K562 (cell line): ENCODE measurements at regions not wholly inside any gene's neighbourhood (a gene's known extent, or its start where the extent isn't known, plus 50 kb on each side); places are given as distances from the start of the nearest gene placed in this dataset.

Experiments
- ATAC-seq: fragments of 200-7000 bp; cut with Tn5 transposase; 3 replicates; pipeline ENCODE4 v1.9.1; 2020; ENCODE audit warnings: moderate library complexity
- BruUV-seq: library from RNA; stranded (reverse); fragments of 400-500 nt; replicated peaks from 2 replicates; lab custom pipeline; 2021; lab: Mats Ljungman, UMichigan
- CTCF ChIA-PET: fragments of 300-600 bp; formaldehyde crosslinking; extraction: SDS; loops from one replicate; lab custom pipeline; 2021; ENCODE audit warnings: low intra/inter-chr PET ratio; lab: Yijun Ruan, JAX
- POLR2A ChIA-PET: fragments of 300-600, 350-650 bp; sonication (Branson Sonifier 250); formaldehyde crosslinking; extraction: SDS; loops from one replicate; lab custom pipeline; 2021; ENCODE audit warnings: antibody characterized with exemption, inconsistent platforms; lab: Yijun Ruan, JAX
- DNase-seq, 4 experiments: peaks; one replicate each; pipeline versions ENCODE4 v3.0.0 to v3.0.0-alpha.2; 2011 to 2018; ENCODE audit warnings: low spot score in 3 of 4, mixed read lengths in 3 of 4; ENCODE audit errors: extremely low read depth in 1 of 4
- FAIRE-seq: peaks from 2 replicates; lab custom pipeline; 2011; peaks lifted over from hg19 to GRCh38; lab: Jason Lieb, UNC
- H2AFZ ChIP-seq: 2 replicates; pipeline ENCODE4 v1.6.0; 2011; ENCODE audit warnings: low read depth, low read length, control low read depth, inconsistent platforms
- H3K27ac ChIP-seq: fragments of 200-600 bp; 3 replicates; pipeline ENCODE4 v1.8.0; 2011; ENCODE audit warnings: low read depth, mild to moderate bottlenecking, control low read depth, inconsistent platforms, low read length, moderate library complexity, mixed read lengths; ENCODE audit errors: extremely low read depth
- H3K27me3 ChIP-seq, 2 experiments: fragments of 300-600 bp in 1 of 2; 2 replicates in 1 of 2; 3 replicates in 1 of 2; pipeline versions ENCODE4 v1.6.0 to v1.8.0; 2011; ENCODE audit warnings: inconsistent platforms in 2 of 2, low read length in 2 of 2, mild to moderate bottlenecking in 1 of 2, mixed read lengths in 1 of 2, moderate library complexity in 1 of 2; ENCODE audit not compliant: control insufficient read depth in 2 of 2, insufficient read depth in 2 of 2
- H3K36me3 ChIP-seq: fragments of 300-600 bp; 3 replicates; pipeline ENCODE4 v1.8.0; 2011; ENCODE audit warnings: mild to moderate bottlenecking, low read length, inconsistent platforms; ENCODE audit not compliant: control insufficient read depth, insufficient read depth
- H3K4me1 ChIP-seq, 2 experiments: fragments of 200-600 bp in 1 of 2; replicated peaks in 1 of 2; 2 replicates in 1 of 2; 3 replicates in 1 of 2; pipeline versions ENCODE4 v1.5.1 to v1.8.0; 2011; ENCODE audit warnings: inconsistent platforms in 2 of 2, low read length in 2 of 2, mild to moderate bottlenecking in 1 of 2, mixed read lengths in 1 of 2, moderate library complexity in 1 of 2; ENCODE audit not compliant: control insufficient read depth in 2 of 2, insufficient read depth in 2 of 2
- H3K4me2 ChIP-seq: 2 replicates; pipeline ENCODE4 v1.6.1; 2011; ENCODE audit warnings: low read length, control low read depth, inconsistent platforms, mixed read lengths; ENCODE audit not compliant: insufficient read depth
- H3K4me3 ChIP-seq: fragments of 200-600 bp; sonication (generic), shearing (Covaris generic); 2 replicates; pipeline ENCODE4 v1.5.1; 2016; ENCODE audit warnings: control low read depth, inconsistent platforms
- H3K79me2 ChIP-seq: fragments of 200-600 bp; 3 replicates; pipeline ENCODE4 v1.8.0; 2011; ENCODE audit warnings: low read length, inconsistent platforms; ENCODE audit not compliant: control insufficient read depth, insufficient read depth
- H3K9ac ChIP-seq, 2 experiments: 2 replicates each; pipeline versions ENCODE4 v1.6.0 to v1.6.1; 2011; ENCODE audit warnings: low read depth in 2 of 2, low read length in 2 of 2, control low read depth in 1 of 2, inconsistent platforms in 1 of 2, mild to moderate bottlenecking in 1 of 2, mixed read lengths in 1 of 2; ENCODE audit not compliant: insufficient read depth in 1 of 2
- H3K9me1 ChIP-seq: one replicate; pipeline ENCODE4 v1.6.0; 2011; ENCODE audit warnings: inconsistent platforms, mild to moderate bottlenecking, low read length, moderate library complexity; ENCODE audit not compliant: control insufficient read depth, insufficient read depth
- H3K9me3 ChIP-seq: replicated peaks from 2 replicates; pipeline ENCODE4 v1.5.1; 2011; ENCODE audit warnings: low read depth, low read length, inconsistent platforms; ENCODE audit not compliant: control insufficient read depth, insufficient read depth
- H4K20me1 ChIP-seq: replicated peaks from 2 replicates; pipeline ENCODE4 v1.6.1; 2011; ENCODE audit warnings: low read length, inconsistent platforms, mixed read lengths; ENCODE audit not compliant: control insufficient read depth, insufficient read depth
- ATF1 ChIP-seq, 2 experiments: fragments of 450-650 bp in 1 of 2; IDR thresholded peaks; 2 replicates each; pipeline ENCODE4 v1.6.1; 2016; ENCODE audit warnings: missing compliant biosample characterization in 1 of 2, missing genetic modification characterization in 1 of 2
- BACH1 ChIP-seq: fragments of 200-800 bp; sonication (Bioruptor generic); IDR thresholded peaks from 2 replicates; pipeline ENCODE4 v1.6.1; 2016; ENCODE audit warnings: missing genetic modification characterization, missing compliant biosample characterization
- BRCA1 ChIP-seq, 2 experiments: fragments of 450-650 bp in 1 of 2; sonication (generic) in 1 of 2; formaldehyde crosslinking in 1 of 2; IDR thresholded peaks; 2 replicates each; pipeline versions ENCODE4 v1.5.0 to v1.6.1; 2017 to 2020; ENCODE audit warnings: mild to moderate bottlenecking in 1 of 2, missing genetic modification reagents in 1 of 2
- CHD4 ChIP-seq: fragments of 200-600 bp; sonication (generic); IDR thresholded peaks from 3 replicates; pipeline ENCODE4 v1.6.1; 2012; ENCODE audit warnings: low read depth, mild to moderate bottlenecking, mixed read lengths, low read length, inconsistent platforms; ENCODE audit not compliant: insufficient read depth, insufficient replicate concordance, poor library complexity, severe bottlenecking
- CTBP1 ChIP-seq: fragments of 450-650 bp; IDR thresholded peaks from 2 replicates; pipeline ENCODE4 v1.6.1; 2016; ENCODE audit warnings: borderline replicate concordance
- EP300 ChIP-seq: IDR thresholded peaks from 2 replicates; pipeline ENCODE4 v1.6.1; 2012; ENCODE audit warnings: low read length, improper control_type of control experiment
- FOXJ2 ChIP-seq: fragments of 200-800 bp; sonication (Bioruptor generic); IDR thresholded peaks from 2 replicates; pipeline ENCODE4 v1.6.1; 2016; ENCODE audit warnings: missing genetic modification characterization, missing compliant biosample characterization
- KAT7 ChIP-seq: sonication (generic); formaldehyde crosslinking; IDR thresholded peaks from 2 replicates; pipeline ENCODE4 v1.8.0; 2022; ENCODE audit warnings: missing genetic modification reagents, mild to moderate bottlenecking, borderline replicate concordance
- KLF16 ChIP-seq: IDR thresholded peaks from 2 replicates; pipeline ENCODE4 v1.6.1; 2016; ENCODE audit warnings: antibody characterized with exemption
- MED1 ChIP-seq: sonication (generic); formaldehyde crosslinking; IDR thresholded peaks from 2 replicates; pipeline ENCODE4 v1.8.1; 2023; ENCODE audit warnings: missing genetic modification reagents, borderline replicate concordance
- SIRT6 ChIP-seq: IDR thresholded peaks from one replicate; pipeline ENCODE4 v1.6.1; 2012; ENCODE audit warnings: low read depth, mild to moderate bottlenecking, control low read depth, inconsistent platforms, low read length, moderate library complexity
- TAF9B ChIP-seq: fragments of 450-650 bp; IDR thresholded peaks from 2 replicates; pipeline ENCODE4 v1.6.1; 2018; ENCODE audit warnings: mild to moderate bottlenecking; ENCODE audit not compliant: partially characterized antibody
- TSC22D4 ChIP-seq: fragments of 450-650 bp; IDR thresholded peaks from 2 replicates; pipeline ENCODE4 v1.6.1; 2016; ENCODE audit warnings: missing genetic modification characterization, missing biosample characterization, control low read depth
- ZC3H11A ChIP-seq: IDR thresholded peaks from 2 replicates; pipeline ENCODE4 v1.6.1; 2012; ENCODE audit warnings: low read depth, low read length, improper control_type of control experiment
- ZNF232 ChIP-seq: sonication (generic); formaldehyde crosslinking; IDR thresholded peaks from 2 replicates; pipeline ENCODE4 v1.8.0; 2022; ENCODE audit warnings: mild to moderate bottlenecking, missing genetic modification reagents
- WGBS: fragments of 100-300 bp; shearing (Covaris generic); methylation state at CpG from one replicate; pipeline ENCODE4 v1.1.6; 2016; ENCODE audit warnings: low coverage, mixed read lengths; ENCODE audit not compliant: insufficient coverage; ENCODE audit errors: missing lambda C conversion rate; 5-methylcytosine and 5-hydroxymethylcytosine counted together
- in situ Hi-C: fragments of 300-500 bp; cut with MboI; formaldehyde crosslinking; loops from 4 replicates; pipeline ENCODE4 v1.15.0; 2018; ENCODE audit warnings: inconsistent platforms, mixed read lengths
- intact Hi-C: fragments of 100-400 bp; cut with micrococcal nuclease; formaldehyde crosslinking; loops from 2 replicates; pipeline ENCODE4 v1.14.2; 2022

- no peaks in the 10 kb centered on the region for H4K20me1 ChIP-seq
- H3K9me3 ChIP-seq = no peaks in the 10 kb centered on the region
- in situ Hi-C loops = no loop called here
- H2AFZ ChIP-seq = no peak overlapping the region
- H3K79me2 ChIP-seq = no peaks in the 10 kb centered on the region
- H3K4me2 ChIP-seq = no peak overlapping the region
- CTCF ChIA-PET = no interaction called here
- H3K9me1 ChIP-seq = no peaks in the 10 kb centered on the region
- no peak overlapping the region for H3K9ac ChIP-seq
- H3K36me3 ChIP-seq = no peaks in the 10 kb centered on the region
- 0% methylated on average over 3 of the region's 3 CpGs for WGBS
- H3K4me1 ChIP-seq = no peaks in the 10 kb centered on the region
- ATAC-seq (no peak), FAIRE-seq (no peak), DNase-seq (no peak)
- no peaks in the 10 kb centered on the region for H3K27me3 ChIP-seq
- TF ChIP-seq TSC22D4 (tag) (no peak), FOXJ2 (tag) (no peak), TAF9B (no peak), KAT7 (CRISPR knock-in tag) (no peak), SIRT6 (no peak), MED1 (CRISPR knock-in tag) (no peak), ZC3H11A (no peak), EP300 (no peak), CHD4 (no peak), BACH1 (tag) (no peak), KLF16 (no peak), CTBP1 (no peak), ATF1 (CRISPR knock-in tag; IDR thresholded peaks at IDR 0.05) (no peak), ATF1 (tag; IDR thresholded peaks at IDR 0.05) (no peak), ZNF232 (no peak), BRCA1 (IDR thresholded peaks at IDR 0.05) (no peak), BRCA1 (CRISPR knock-in tag; IDR thresholded peaks at IDR 0.05) (no peak)
- no peak overlapping the region for H3K27ac ChIP-seq
- intact Hi-C loops = no loop called here
- POLR2A ChIA-PET = no interaction called here
- no peak overlapping the region for H3K4me3 ChIP-seq
- BruUV-seq = no TSS peak
Observed at GRCh38 chr5:89851911-89852310, 557.6 kb downstream of the CETN3 start.
